Dedifferentiated amniotic fluid mesenchymal stem cell (primary cell): ENCODE measurements at regions not wholly inside any gene's neighbourhood (a gene's known extent, or its start where the extent isn't known, plus 50 kb on each side); places are given as distances from the start of the nearest gene placed in this dataset.

Experiments used
- DNase-seq: peaks from one replicate; pipeline ENCODE4 v3.0.0-alpha.2; 2016; ENCODE audit errors: extremely low spot score

DNA sequence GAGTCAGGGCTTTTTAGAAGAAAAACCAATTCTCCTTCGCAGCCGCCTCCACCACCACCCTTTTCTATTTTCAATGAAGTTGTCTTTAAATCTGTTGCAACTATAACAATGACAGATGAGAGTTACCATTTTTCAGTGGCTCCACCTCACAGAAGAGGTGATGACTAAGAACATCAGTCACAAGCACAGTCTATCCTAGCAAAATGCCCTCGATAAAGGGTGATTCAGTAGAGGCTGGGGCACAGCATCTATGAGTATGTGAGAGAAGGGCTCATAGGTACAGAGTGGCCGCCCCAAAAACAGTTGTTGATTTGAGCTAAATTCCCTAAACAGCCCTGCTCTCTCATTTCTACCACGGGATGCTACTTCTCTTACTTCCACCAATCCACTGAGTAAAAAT, 310.8 kb upstream of the MGAT5 start:
- DNase-seq = no peak

GRCh38 chr2:133945089-133945488, 308.8 kb upstream of the MGAT5 start:
- DNase-seq = no peak

DNA sequence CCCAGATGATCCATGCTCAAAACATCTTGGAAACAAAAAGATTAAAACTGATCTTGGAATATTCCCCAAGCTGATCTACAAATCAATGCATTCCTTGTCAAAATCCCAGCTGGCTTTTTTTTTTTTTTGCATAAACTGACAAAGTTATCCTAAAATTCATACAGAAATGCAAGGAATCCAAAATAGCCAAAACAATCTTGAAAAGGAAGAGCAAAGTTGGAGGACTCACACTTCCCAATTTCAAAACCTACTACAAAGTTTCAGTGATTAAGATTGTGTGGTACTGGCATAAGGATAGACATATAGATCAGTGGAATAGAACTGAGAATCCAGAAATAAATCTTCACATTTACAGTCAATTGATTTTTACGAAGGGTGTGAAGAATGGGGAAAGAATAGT, 306.8 kb upstream of the MGAT5 start:
- no peak for DNase-seq

DNA sequence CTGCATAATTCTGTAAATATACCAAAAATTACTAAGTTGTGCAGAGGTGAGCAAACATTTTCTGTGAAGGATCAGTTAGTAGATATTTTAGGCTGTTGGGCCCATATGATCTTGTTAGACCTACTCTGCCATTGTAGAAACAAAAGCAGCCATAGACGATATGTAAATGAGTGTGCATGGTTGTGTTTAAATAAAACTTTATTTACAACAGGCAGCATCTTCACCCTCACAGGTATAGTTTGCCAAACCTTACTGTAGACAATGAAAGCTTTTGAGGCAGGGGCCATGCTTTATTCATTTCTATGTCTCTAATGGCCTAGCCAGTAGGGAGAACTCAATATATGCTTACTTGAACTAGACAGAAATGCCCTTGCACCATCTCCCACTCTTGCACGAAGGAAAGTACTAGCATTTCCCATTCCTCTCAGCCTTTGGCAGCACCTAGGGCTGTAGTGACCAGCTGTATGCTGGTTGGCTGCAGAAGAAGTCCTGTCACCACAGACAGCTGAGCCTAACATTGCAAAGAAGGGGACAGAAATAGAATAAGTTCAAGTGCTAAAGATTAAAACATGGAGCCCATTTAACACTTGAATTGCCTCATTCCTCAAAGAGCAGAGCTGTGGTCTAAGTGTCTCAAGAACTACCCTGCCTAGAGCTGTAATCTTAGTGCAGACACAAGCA, 305.1 kb upstream of the MGAT5 start:
- no peak for DNase-seq

- no peak for DNase-seq
Observed at GRCh38 chr2:133949595-133949994, 304.3 kb upstream of the MGAT5 start.

DNA sequence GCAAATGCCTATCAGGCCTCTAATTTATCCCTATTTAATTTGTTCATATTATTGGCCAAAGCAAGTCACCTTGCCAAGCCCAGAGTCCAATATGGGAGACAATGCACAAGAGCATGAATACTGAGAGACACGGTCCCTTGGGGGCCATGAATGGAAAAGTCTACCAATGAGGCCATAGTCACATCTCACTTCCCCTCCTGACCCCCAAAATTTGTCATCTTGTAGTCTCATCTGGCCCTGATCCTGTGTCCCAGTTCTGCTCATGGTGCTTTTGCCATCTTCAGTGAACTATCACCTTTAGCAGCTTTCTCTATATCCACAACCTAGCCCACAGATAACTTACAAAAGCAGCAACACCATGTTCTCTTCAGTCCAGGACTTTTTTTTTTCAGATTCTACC, 302.7 kb upstream of the MGAT5 start:
- DNase-seq = no peak

GRCh38 chr2:133952420-133952819, 301.5 kb upstream of the MGAT5 start:
- no peak for DNase-seq

DNA sequence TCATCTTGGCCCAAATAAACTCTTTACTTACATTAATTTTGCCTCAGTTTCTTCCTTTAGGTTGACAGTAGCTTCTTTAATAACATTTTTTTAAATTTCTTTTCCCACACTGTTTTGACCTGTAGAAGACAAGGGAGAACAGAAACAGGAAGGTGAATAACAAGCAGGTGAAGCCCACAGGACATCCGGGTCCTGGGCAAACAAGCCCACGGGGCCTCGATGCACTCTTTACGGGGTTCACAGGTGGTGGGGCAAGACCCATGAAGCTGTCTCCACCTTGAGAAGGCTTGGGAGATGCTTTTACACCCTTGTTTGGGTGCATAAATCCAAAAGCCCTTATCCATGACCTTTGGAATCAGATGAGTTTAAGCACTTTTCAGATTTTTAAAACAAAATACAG, 301.0 kb upstream of the MGAT5 start:
- no peak for DNase-seq

GRCh38 chr2:133953524-133953923, 300.3 kb upstream of the MGAT5 start:
- no peak for DNase-seq

DNA sequence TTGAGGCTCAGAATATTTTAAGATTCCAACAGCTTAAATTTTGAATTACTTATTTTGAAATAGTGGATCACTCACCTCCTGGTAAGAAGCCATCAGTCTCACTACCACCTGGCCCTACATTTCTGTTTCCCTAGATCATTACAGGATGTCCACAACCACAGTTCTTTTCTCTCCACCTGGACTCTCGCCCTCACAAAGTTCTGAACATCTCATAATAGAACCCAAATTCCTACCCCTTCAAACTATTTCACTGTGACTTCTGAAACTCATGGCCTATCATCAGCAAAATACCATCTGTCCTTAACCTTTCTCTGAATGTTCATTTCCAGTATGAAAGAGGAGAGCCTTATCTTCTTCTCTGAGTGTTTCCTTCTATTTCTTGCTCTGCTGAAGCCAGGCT, 299.2 kb upstream of the MGAT5 start:
- no peak for DNase-seq

DNA sequence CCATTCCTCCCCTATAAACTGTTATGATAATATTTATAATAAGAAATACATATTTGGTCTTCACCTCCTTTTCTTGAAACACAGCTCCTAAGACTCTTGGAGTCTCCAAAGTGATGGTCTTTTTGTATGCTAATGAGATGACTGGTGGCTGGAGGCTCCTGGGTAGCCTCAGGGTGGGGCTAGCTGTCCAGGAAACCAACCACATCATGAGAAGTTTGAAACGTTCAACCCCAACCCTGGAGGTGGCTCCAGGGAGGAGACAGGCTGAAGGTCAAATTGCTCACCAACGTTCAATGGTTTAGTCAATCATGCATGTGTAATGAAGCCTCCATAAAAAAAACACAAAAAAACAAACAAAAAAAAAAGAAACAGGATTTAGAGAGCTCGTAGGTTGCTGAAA, 298.7 kb upstream of the MGAT5 start:
- DNase-seq = no peak

- no peak for DNase-seq
Observed at GRCh38 chr2:133956434-133956935, 297.4 kb upstream of the MGAT5 start.

DNA sequence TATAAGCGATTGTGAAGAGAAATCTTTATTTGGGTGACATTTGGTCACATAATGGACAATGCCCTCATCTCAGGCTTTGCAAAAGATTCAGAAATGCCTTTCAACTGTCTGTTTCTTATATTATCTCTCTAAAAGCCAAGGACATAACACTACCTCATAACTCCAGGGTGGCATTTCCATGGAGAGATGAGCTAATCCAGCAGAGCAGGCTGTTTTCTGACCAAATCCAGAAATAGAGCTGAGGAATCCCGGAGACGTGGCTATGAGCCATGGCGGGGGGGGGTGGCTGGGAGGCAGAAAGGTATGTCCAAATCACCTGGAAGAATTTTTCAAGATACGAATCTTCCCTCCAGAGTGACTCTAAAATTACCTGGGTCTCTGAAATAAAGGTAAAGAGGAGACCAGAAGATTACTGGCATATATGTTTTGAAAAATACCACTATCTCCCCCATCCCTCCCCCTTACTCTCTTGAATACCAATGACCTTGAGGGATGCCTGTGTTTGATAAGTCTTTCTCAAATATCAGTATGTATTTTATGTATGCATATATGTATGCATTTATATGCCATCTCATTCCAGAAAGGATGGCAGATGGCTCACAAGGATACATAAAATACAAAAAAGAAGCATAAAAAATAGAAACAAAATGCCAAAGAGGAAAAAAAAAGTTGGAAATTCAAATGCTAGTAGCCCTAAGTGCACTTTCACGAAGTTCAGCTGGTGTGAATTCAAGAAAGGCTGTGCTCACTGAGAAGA, 296.0 kb upstream of the MGAT5 start:
- DNase-seq = no peak

- no peak for DNase-seq
Observed at GRCh38 chr2:133959066-133959465, 294.8 kb upstream of the MGAT5 start.

- no peak for DNase-seq
Observed at GRCh38 chr2:133966720-133967304, 287.1 kb upstream of the MGAT5 start.

DNA sequence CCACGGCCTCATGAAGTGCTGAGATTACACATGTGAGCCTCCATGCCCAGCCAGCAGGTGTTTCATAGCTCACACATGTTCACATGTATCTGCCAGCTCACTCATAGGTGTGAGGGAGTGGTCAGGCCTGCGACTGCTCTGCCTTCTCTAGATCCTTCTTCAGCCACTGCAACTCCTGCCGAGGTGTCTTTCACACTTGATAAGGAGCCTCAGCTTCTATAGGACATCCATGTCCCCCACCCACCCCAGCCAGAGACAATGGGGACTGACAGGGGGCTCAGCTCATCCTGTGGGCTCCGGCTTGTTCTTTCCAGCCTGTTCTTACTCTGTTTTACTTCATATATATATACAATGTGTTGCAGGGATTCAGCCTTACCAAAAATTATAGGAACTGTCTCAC, 286.5 kb upstream of the MGAT5 start:
- DNase-seq = no peak

GRCh38 chr2:133968446-133968845, 285.4 kb upstream of the MGAT5 start:
- DNase-seq = no peak

DNA sequence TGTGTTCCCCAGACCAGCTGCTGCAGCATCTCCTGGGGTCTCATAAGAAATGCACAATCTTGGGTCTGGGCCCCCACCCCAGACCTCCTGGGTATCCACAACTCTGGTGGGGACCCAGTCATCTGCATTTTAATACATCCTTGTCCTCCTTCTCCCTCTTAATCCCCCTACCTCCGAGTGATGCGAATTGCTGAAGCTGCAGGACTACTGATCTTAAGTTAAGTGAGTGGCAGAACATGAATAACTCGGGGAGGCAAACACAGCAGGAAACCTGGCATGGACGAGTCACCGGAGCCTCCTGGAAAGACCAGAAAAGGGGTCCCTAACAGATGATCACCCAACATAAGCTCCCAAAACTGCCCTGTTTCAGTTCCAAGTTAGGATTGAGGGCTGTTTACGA, 283.2 kb upstream of the MGAT5 start:
- no peak for DNase-seq

GRCh38 chr2:133972297-133972696, 281.6 kb upstream of the MGAT5 start:
- DNase-seq = no peak

GRCh38 chr2:133972786-133973185, 281.1 kb upstream of the MGAT5 start:
- peak; percentile 70 for DNase-seq

- DNase-seq = no peak
Observed at GRCh38 chr2:133974353-133974752, 279.5 kb upstream of the MGAT5 start.

DNA sequence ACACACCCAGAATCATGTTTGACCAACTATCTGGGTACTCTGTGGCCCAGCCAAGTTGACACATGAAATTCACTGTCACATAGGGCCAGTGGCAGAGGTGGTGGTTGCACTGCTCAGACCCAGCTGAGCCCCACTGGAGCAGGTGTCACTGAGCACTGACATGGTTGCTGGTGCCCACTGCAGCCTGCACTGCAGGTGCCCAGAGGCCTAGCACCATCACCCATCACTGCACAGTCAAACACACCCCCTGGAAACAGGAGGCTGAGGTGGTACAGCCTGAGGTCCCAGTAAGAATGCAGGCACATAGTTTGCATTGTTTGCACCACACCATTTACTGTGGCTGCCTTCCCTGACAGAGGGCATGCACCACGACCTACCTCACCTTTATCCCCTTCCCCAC, 278.7 kb upstream of the MGAT5 start:
- DNase-seq = no peak
